HG02938 (cell line): ENCODE measurements at regions not wholly inside any gene's neighbourhood (a gene's known extent, or its start where the extent isn't known, plus 50 kb on each side); places are given as distances from the start of the nearest gene placed in this dataset.
"Not testable (repeated sequence)": the region's sequence is repeated elsewhere in the genome, so short reads cannot be mapped to it uniquely, and the experiment has no call there.

Experiments
- ATAC-seq: cut with Tn5 transposase; IDR thresholded peaks from one replicate; pipeline ENCODE4 v1.9.1; 2021; ENCODE audit warnings: mild to moderate bottlenecking, moderate library complexity; ENCODE audit not compliant: unreplicated experiment

GRCh38 chr16:16559179-16559740, 180.3 kb downstream of the NPIPA7 start:
- not testable (repeated sequence) for ATAC-seq

GRCh38 chr16:16561532-16561931, 182.6 kb downstream of the NPIPA7 start:
- not testable (repeated sequence) for ATAC-seq

DNA sequence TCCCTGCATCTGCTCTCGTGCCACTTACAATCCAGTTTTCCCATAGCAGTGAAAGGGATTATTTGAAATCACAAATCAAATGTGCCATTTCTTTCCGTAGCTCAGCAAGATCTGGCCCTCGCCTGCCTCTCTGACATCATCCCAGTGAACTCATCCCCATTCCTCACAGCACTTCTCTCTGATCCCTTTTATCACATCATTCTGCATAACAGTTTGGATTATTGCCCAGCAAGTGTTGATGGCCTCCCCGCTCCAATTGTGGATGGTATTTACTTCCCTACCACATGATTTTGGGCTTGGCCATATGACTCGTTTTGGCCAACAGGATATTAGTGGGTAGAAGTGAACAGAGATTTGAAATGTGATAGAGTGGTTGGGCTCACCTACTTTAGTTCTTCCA, 185.0 kb downstream of the NPIPA7 start:
- not testable (repeated sequence) for ATAC-seq

DNA sequence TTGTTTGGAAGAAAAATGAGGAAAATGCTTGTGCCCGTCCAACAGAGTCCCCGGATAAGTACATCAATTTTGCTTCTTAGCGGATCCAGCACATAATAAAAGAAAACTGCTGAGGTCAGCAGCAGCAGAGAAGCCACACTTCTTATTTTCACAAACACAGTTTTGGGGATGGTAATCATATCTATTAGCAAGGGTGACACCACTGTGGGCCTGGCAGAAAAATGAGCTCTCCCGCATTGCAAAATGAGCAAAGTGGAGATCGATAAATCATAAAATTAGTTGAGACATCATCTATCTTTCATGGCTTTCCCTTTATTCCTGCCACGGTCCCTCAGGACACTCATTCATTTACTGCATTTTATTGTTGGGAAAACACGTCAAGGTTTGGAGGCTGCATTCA, 186.4 kb downstream of the NPIPA7 start:
- ATAC-seq, result not testable (repeated sequence)

DNA sequence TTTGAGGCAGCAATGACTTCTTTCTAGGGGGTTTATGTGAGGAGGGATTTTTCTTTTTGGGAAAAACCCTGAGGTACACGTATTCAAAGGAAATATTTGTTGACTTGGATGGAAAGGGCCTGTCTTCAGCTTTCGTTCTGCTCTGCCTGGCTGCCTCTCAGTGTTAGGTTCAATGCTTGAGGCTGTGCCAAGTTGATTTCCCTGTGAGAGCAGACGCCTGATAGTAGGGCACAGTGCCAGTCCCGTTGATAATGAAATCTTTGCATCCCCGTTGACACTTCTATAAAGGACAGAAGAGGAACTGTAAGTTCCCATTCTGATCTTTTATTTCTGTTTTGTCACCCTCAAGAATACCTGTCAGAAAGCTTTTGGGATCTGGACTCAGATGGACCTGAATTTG, 191.1 kb downstream of the NPIPA7 start:
- not testable (repeated sequence) for ATAC-seq

GRCh38 chr16:16570874-16571273, 191.9 kb downstream of the NPIPA7 start:
- not testable (repeated sequence) for ATAC-seq

GRCh38 chr16:16572130-16572774, 193.3 kb downstream of the NPIPA7 start:
- ATAC-seq, result not testable (repeated sequence)

GRCh38 chr16:16577062-16577461, 198.1 kb downstream of the NPIPA7 start:
- not testable (repeated sequence) for ATAC-seq

DNA sequence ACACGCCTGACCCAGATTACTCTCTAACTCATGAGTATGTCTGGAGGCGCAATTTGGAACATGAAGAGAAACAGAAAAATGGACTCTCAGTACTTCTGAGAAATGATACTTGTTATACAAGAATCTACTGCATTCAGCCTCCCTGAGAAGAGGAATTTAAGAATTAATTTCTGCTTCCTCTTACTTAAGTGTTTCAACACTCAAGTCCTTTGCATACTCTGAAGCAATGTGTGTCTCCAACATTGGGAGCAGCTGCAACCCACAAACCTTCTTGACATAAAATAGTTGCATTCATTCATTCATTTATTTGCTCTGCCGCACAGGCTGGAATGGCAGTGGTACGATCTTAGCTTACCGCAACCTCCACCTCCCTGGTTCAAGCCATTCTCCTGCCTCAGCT, 199.8 kb downstream of the NPIPA7 start:
- ATAC-seq, result no peak

DNA sequence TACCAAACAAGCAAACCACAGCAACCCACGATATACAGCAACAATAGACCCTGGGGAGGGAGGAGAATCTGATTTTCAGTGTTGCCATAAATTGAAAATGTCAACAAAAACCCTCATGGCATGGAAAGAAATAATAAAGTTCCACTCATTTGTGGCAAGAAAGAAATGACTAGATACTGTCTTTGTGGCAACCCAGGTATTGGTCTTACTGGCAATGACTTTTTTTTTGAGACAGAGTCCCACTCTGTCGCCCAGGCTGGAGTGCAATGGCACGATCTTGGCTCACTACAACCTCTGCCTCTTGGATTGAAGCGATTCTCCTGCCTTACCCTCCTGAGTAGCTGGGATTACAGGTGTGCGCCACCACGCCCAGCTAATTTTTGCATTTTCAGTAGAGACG, 204.0 kb downstream of the NPIPA7 start:
- not testable (repeated sequence) for ATAC-seq

DNA sequence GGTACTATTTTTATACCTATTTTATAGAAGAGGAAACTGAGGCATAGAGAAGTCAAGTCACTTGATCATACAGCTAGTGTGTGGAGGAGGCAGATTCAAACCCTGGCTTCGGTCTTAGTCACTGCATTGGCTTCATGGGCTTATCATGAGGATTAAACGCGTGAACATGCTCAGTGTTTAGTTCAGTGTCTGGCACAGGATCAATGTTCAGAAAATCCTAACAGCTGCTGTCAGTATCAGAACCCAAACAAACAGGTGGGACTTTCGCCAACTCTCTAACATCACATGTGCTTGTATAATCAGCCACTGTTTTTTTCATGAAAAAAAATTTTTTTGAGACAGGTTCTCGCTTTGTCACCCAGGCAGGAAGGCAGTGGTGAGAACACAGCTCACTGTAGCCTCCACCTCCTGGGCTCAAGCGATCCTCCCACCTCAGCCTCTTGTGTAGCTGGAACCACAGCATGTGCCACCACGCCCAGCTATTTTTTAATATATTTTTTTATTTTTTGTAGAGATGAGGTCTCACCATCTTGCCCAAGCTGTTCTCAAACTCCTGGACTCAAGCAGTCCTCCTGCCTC, 207.2 kb downstream of the NPIPA7 start:
- ATAC-seq, result not testable (repeated sequence)

DNA sequence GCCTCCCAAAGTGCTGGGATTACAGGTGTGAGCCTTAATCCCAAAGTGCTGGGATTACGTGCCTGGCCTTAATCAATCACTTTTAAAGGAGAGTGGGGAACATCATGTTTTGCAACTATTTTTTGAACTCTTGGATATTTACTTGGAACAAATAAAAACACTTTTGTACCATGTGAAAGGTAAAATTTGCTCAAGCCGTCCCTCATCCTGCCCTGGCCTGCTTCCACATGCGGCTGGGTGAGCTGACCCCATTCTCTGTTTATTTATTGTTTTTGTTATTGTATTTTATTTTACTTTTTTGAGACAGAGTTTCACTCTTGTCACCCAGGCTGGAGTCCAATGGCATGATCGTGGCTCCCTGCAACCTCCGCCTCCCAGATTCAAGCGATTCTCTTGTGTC, 208.0 kb downstream of the NPIPA7 start:
- not testable (repeated sequence) for ATAC-seq

GRCh38 chr16:16588436-16588835, 209.5 kb downstream of the NPIPA7 start:
- not testable (repeated sequence) for ATAC-seq

DNA sequence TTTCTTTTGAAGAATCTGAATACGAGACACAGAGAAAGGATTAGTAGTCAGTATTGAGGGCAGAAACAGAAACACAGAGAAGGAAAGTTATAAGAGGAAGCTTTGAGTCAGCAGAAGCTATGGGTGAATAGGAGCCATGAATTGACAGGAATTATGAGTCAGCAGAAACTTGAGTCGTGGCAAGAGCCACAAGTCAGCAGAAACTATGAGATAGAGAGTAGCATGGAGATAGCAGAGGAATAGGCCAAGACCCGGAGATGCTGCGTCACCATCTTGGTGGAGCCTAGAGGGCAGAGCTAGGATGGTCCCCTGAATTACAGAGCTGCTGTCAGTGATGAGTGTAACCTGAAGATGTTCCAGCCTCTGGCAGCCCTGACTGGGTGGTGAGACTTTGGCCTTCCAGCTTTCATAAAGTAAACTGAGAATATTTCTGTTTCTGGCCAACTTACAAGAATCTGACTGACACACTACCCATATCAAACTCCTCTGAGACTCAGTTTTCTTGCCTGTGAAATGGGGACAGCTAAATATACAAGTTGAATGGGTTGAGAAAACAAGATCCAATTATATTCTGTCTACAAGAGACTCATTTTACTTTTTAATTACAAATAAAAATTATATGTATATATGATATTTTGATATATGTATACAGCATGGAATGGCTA, 211.8 kb downstream of the NPIPA7 start:
- ATAC-seq, result not testable (repeated sequence)

DNA sequence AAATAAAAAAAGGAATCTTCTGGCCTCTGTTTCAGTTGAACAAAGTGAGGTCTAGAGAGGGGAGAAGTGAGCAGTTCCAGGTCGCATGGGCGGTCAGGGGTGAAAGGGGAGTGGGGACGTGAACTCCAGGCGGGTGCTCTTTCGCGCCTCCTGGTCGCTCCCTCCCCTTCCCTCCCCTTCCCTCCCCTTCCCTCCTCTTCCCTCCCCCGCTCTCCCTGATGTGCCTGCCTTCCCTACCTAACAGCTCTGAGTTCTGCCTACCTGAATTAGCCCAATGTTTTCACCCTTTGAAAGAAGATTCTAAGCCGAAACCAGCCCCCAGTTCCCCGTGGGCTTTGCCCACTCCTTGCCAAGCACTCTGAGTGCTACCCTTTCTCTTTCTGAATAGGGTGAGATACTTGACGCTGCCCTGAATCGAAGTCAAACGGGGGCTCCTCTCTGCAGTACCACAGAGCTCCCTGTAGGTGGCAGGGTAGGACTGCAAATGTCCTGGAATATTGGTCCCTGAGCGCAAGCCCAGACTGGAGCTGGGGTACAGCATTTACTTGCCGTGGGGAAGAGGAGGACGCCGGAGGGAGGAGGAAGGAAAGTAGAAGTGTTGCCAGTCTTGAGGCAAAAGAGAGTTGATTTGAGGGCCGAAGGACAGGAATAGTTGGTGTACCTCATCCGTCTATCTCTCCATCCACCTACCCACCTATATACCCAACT, 214.4 kb downstream of the NPIPA7 start:
- ATAC-seq, result peak; percentile 47

DNA sequence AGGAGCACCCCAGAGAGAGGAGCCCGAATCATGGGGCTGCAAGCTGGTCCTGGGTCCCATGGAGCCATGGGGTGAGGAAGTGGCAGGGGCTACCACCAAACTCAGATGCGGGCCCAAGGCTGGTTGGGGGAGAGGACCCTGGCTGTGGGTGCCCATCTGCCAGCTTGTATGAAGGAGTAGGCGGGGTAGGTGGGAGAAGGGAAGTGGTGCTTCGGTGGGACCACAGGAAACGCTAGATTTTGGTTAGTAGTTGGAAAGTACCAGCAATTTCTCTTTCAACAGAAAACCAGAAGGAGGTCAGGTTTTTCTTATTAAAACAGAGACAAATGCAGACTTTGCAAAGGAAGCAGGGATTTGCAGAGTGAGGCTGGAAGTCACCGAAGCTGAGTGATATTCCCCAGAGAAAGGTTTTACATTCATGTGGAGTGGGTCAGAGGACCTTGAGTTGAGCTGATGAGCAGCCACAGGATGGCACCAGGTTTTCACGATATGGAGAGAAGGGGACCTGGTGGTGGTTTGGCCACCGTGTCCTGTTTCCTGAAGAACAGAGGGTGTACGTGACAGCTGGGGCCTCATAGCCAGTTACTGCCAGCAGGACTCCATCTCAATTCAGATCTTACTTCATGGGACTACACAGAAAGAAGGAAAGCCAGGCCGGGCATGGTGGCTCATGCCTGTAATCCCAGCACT, 216.2 kb downstream of the NPIPA7 start:
- not testable (repeated sequence) for ATAC-seq

DNA sequence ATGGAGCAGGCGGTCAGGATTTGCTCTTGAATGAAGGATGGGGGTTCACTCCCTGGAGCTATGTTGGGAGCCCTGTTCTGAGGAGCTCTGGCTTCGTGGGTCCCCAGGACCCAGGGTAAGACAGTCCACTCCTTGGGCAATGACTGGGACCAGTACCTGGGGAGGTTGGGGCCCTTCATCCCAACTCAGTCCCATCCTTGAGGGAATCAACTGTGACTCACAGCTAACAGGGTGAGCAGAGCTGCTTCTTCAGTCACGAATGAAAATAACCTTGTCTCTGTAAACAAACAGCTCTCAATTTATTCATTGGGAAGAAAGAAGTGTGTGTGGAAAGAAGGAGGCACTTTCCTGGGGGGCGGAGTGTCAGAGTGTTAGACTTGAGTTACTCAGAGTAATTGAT, 222.3 kb downstream of the NPIPA7 start:
- ATAC-seq, result not testable (repeated sequence)

DNA sequence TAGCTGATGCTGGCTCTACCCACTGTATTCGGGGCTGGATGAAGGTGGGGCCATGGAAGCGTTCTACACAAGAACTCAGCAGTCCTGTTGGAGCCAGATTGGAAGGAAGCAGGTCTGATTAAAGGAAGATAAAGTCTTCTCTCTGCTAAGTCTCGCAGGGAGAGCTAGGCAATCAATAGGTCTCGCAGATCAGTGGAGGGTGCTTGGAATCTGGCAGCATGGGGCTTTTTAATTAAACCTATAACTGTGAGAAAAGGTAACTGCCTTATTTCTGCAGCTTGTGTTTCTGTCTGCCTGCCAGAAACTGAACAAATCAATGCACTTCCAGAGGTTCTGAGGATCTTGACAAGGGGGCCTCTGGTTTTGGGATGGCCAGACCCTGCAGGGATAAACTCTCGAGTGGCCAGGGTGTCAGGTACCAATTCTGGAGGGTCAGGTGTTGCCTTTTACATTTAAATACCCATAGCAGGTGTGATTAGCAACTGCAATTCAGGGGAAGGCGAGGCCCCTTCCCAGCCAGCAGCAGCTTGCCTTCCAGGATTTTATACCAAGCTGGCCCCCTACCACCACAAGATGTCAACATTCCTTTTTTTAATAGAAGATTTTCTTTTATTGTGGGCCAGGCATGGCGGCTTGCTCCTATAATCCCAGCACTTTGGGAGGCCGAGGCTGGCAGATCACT, 228.6 kb downstream of the NPIPA7 start:
- ATAC-seq, result not testable (repeated sequence)

DNA sequence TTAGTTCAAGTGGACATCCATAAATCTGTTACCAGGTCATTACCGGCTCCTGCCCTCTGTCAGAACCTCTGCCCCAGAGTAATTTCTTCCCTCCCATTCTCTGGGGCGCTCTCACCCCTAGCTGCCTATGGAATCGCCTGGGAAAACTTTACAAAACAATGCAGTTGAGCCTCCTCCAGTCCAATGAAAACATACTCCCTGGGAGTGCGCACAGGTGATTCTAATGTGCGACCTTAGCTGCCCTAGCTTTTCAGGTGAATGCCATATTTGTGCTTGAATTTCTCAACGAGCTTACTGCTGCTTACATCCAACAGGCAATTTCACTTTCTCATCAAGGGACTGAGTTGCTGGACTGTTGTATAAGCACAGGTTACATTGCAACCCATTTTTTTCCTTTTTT, 230.7 kb downstream of the NPIPA7 start:
- ATAC-seq, result not testable (repeated sequence)

- ATAC-seq, result not testable (repeated sequence)
Observed at GRCh38 chr16:16610389-16610967, 231.5 kb downstream of the NPIPA7 start.
